NCI-H146 treated with DMSO at 0.1 percent for 48 hours (cell line): ENCODE measurements at regions not wholly inside any gene's neighbourhood (a gene's known extent, or its start where the extent isn't known, plus 50 kb on each side); places are given as distances from the start of the nearest gene placed in this dataset.

Experiments used
- DNase-seq: peaks from one replicate; lab custom pipeline; 2025; ENCODE audit not compliant: unreplicated experiment; lab: John Stamatoyannopoulos, UW

DNA sequence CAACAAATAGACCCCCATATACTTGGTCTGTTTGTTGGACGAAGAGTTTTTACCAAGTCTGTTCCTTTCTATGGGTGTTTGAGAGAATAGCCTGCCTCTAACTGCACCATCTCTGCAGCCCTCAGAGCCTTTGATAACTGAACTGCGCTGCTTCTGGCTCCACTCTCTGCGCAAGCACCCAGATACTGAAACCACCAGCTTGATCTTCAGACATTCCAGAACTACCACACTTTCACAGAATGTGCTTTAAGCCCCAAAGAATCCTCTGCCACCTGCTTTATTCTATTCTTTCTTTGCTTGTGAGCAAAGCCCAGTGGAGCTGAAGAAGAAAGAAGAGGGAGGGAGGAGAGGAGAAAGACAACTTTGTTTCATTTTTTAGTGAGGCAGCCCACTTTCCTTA is 380.7 kb downstream of the BCL11A start:
- no peak for DNase-seq

GRCh38 chr2:60170272-60170671 is 383.2 kb downstream of the BCL11A start:
- no peak for DNase-seq

- no peak for DNase-seq
Measured at GRCh38 chr2:60168247-60168646, 385.2 kb downstream of the BCL11A start.

GRCh38 chr2:60167089-60167488 is 386.4 kb downstream of the BCL11A start:
- no peak for DNase-seq

- DNase-seq = no peak
Measured at GRCh38 chr2:60163691-60164090, 389.8 kb downstream of the BCL11A start.

- no peak for DNase-seq
Measured at GRCh38 chr2:60159519-60159918, 393.9 kb downstream of the BCL11A start.

- DNase-seq = no peak
Measured at GRCh38 chr2:60158262-60158661, 395.2 kb downstream of the BCL11A start.

DNA sequence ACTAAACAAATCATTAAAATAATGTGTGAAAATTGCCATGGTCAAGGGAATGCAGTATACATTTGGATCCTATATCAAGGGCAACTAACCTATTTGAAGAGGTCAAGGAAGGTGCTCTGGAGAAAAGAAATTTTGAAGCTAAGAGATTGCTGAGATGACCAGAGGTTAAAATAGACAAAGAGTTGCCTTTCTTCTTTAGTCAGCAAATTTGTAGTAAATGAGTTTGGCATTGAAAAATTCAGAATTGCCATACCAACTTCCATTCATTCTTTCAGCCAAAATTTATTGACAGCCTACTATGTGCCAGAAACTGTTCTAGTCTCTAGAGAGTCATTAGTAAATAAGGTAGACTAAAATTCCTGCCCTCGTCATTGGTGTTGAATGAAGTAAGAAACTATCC is 396.2 kb downstream of the BCL11A start:
- no peak for DNase-seq

- no peak for DNase-seq
Measured at GRCh38 chr2:60154142-60154541, 399.3 kb downstream of the BCL11A start.

DNA sequence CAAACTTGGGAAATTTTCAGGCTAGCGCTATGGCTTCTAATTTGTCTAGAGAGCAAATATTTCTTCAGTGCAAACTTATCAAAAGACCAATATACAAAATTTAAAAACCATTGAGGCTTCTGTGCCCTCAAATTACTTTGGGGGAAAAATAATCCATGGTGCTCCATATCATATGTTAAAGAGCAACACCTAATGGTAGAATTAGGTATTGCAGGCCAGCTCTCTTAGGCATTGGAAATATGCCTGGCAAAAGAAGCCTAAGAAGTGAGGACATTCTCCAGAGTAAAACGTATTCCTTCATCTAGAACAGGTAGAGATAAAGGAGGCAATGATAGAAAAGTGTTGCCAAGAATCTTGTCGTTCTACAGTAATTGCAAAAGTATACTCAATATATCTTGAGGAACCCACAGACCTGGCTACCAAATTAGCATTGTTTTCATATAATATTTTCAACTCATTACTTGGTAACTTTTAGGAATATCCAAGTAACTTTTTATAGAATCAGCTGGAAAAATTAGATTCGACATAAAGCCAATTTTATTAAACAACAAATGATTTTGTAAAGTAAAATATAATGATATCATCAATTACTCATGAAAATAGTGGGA is 401.1 kb downstream of the BCL11A start:
- no peak for DNase-seq

DNA sequence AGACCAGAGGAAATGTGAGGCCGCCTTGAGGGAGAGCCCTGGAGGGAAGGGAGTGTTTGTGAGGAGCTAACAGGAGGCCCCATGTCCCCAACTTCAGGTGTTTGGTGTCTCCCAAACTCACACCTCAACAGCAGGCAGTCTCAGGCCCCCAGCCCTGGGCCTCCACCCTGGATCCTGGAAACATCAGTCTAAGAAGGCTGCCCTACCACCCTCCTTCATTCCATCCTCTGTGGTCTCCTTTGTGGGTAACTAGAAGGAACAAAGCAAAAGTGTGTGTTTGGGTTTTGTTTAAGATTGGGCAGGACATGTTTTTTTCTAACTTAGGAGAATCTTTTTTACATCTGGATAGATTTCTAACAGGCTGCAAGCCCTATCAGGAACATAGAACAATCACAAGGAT is 404.3 kb downstream of the BCL11A start:
- DNase-seq = no peak

DNA sequence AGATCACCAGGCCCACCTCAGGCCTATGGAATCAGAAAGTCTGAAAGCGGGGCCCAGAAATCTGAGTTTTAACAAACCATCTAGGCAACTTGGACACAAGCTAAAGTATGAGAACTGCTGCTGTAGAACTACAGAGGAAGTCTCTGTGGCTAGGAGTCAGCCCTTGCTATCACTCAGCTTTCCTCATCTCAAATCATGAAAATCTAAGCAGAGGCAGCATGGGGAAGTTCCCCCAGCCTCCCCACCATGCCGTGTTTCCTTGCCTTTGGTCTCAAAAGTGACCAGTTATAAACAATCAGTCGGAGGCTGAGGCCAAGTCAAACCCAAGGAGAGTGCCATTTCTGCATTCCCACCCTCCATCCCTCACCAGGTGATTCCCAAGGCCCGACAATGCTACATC is 404.7 kb downstream of the BCL11A start:
- DNase-seq = no peak

GRCh38 chr2:60140185-60140584 is 413.3 kb downstream of the BCL11A start:
- DNase-seq = no peak

- no peak for DNase-seq
Measured at GRCh38 chr2:60136913-60137312, 416.5 kb downstream of the BCL11A start.

GRCh38 chr2:60127191-60127590 is 426.3 kb downstream of the BCL11A start:
- no peak for DNase-seq

DNA sequence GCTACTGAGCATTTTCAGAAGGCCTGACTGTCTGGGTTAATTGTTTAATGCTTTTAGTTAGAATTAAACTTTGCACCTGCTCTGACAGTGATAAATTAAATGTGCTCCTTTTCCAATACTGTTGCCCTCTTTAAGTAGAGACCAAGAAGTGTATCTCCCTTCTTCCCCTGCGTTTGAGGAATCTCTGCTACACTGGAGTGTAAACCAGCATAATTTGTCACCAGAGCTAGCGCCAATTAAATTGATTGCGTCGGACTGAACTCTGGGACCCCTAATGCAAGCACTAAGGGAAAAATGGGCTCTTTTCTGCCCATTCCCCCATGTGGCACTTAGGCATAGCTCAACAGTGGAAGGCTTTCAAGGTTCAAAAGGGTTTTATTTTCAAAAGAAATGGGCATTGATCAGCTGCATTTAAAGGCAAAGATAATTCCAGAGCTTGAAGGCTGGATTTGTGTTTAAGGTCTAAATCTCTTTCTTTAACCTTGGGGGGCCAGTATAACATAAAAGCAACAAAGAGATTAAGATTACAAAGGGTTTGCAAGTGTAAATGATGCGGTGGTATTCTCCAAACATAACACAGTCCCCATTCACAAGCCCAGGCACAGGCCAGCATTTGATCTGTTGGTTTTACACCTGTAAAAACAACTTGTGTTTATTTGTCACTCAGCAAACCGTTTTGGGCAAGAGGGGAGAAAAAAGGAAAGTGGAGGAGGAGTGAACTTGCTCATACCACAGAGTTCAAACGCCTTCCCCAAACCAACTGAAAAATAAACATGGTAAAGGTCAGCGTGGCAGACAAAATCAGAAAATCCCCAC is 427.6 kb downstream of the BCL11A start:
- no peak for DNase-seq

DNA sequence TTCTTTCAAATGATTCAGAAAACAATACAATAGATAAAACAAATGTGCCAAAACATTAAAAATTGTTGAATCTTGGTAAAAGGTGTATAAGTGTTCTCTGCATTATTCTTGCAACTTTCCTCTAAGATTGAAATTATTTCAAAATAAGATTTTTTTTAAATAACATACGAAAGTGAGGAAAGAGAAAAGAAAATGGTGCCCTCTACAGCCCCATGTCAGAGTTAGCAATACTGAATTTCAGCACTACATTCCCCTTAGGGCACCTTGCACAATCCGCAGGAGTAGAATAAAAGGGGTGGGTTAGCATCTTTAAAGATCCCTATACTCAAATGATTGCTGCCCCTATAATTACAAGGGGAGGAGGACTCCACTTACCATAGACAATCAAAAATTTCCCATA is 433.7 kb downstream of the BCL11A start:
- DNase-seq = no peak

GRCh38 chr2:60118917-60119316 is 434.5 kb downstream of the BCL11A start:
- no peak for DNase-seq

- no peak for DNase-seq
Measured at GRCh38 chr2:60118061-60118460, 435.4 kb downstream of the BCL11A start.

GRCh38 chr2:60116161-60116875 is 437.1 kb downstream of the BCL11A start:
- no peak for DNase-seq

- DNase-seq = no peak
Measured at GRCh38 chr2:60109744-60110143, 443.7 kb downstream of the BCL11A start.
